NCI-H2171 (cell line): ENCODE measurements at regions not wholly inside any gene's neighbourhood (a gene's known extent, or its start where the extent isn't known, plus 50 kb on each side); places are given as distances from the start of the nearest gene placed in this dataset.

ENCODE experiments used
- DNase-seq: peaks from one replicate; lab custom pipeline; 2025; lab: John Stamatoyannopoulos, UW

GRCh38 chr11:80074837-80075236 is 634.0 kb upstream of the TENM4 start:
- DNase-seq: no peak

GRCh38 chr11:80066291-80066690 is 625.5 kb upstream of the TENM4 start:
- no peak for DNase-seq

- no peak for DNase-seq
These were observed 624.3 kb upstream of the TENM4 start for GRCh38 chr11:80065086-80065485.

- DNase-seq: no peak
These were observed 620.2 kb upstream of the TENM4 start for GRCh38 chr11:80061056-80061455.

GRCh38 chr11:80054582-80055165 is 613.8 kb upstream of the TENM4 start:
- no peak for DNase-seq

GRCh38 chr11:80048513-80048912 is 607.7 kb upstream of the TENM4 start:
- DNase-seq: no peak

- no peak for DNase-seq
These were observed 600.5 kb upstream of the TENM4 start for GRCh38 chr11:80041136-80042000.

GRCh38 chr11:80034801-80035200 is 594.0 kb upstream of the TENM4 start:
- no peak for DNase-seq

- no peak for DNase-seq
These were observed 590.3 kb upstream of the TENM4 start for GRCh38 chr11:80031014-80031600.

GRCh38 chr11:80028998-80029397 is 588.2 kb upstream of the TENM4 start:
- no peak for DNase-seq

GRCh38 chr11:80024119-80024518 is 583.3 kb upstream of the TENM4 start:
- no peak for DNase-seq

- DNase-seq: no peak
These were observed 582.6 kb upstream of the TENM4 start for GRCh38 chr11:80023386-80023785.

- DNase-seq: no peak
These were observed 569.7 kb upstream of the TENM4 start for GRCh38 chr11:80010536-80010935.

GRCh38 chr11:80009081-80009480 is 568.3 kb upstream of the TENM4 start:
- no peak for DNase-seq

GRCh38 chr11:80007616-80008015 is 566.8 kb upstream of the TENM4 start:
- DNase-seq: no peak

GRCh38 chr11:79990141-79990540 is 549.3 kb upstream of the TENM4 start:
- DNase-seq: no peak

GRCh38 chr11:79982185-79982584 is 541.4 kb upstream of the TENM4 start:
- no peak for DNase-seq

- DNase-seq: no peak
These were observed 540.1 kb upstream of the TENM4 start for GRCh38 chr11:79980916-79981315.

- DNase-seq: no peak
These were observed 533.1 kb upstream of the TENM4 start for GRCh38 chr11:79973721-79974617.

GRCh38 chr11:79971255-79971654 is 530.4 kb upstream of the TENM4 start:
- DNase-seq: no peak

GRCh38 chr11:79966592-79966991 is 525.8 kb upstream of the TENM4 start:
- DNase-seq: no peak
